ENCODE measurements at regions not wholly inside any gene's neighbourhood (a gene's known extent, or its start where the extent isn't known, plus 50 kb on each side); places are given as distances from the start of the nearest gene placed in this dataset.

DNA sequence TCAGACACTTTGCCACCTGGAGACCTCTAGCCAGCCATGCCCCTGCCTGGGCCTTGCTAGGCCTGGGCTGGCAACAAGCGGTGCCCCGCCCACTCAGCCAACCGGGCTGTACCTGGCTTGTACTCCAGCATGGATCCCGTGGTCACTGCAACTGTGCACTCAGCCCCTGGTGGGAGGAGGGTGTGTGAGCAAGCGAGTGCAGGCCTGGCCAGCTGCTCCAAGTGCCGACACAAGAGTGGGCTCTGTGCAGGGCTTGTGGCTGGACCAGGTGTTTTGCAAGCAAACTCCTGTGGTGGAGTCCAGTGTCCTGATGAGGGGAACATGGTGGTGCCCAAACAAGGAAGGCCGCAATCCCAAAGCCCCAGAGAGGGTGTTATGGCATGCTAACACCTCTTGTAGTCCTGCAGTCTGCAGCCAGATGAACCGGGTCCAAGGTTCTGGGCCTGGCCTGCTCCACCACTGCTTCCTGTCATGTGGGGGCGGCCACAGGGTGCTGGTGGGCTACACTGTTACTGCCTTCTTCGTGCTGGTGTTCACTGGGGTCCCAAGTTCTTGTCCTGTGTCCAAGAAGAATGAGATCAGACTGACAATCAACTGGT, 60.1 kb upstream of the CD28 start:
- TF ChIP-seq, protein P1, sequence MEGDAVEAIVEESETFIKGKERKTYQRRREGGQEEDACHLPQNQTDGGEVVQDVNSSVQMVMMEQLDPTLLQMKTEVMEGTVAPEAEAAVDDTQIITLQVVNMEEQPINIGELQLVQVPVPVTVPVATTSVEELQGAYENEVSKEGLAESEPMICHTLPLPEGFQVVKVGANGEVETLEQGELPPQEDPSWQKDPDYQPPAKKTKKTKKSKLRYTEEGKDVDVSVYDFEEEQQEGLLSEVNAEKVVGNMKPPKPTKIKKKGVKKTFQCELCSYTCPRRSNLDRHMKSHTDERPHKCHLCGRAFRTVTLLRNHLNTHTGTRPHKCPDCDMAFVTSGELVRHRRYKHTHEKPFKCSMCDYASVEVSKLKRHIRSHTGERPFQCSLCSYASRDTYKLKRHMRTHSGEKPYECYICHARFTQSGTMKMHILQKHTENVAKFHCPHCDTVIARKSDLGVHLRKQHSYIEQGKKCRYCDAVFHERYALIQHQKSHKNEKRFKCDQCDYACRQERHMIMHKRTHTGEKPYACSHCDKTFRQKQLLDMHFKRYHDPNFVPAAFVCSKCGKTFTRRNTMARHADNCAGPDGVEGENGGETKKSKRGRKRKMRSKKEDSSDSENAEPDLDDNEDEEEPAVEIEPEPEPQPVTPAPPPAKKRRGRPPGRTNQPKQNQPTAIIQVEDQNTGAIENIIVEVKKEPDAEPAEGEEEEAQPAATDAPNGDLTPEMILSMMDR (IDR thresholded peaks at IDR 0.05; ENCODE audit: insufficient read depth, low read length, poor library complexity, severe bottlenecking), result no peak

GRCh38 chr2:203646961-203647360, 59.5 kb upstream of the CD28 start:
- Histone ChIP-seq H3K27me3 (ENCODE audit: control insufficient read depth, insufficient read depth, low read length) (no peaks in the 10 kb centered on the region), H3K36me3 (ENCODE audit: control insufficient read depth, insufficient read depth, low read length) (no peaks in the 10 kb centered on the region), H3K4me3 (ENCODE audit: low read depth, low read length) (no peak overlapping the region)
- no peak for DNase-seq (ENCODE audit: low read depth)
- TF ChIP-seq, protein P1 (IDR thresholded peaks at IDR 0.05; ENCODE audit: insufficient read depth, low read length, poor library complexity, severe bottlenecking), result no peak

More for the DNA sequence above, 60.1 kb upstream of the CD28 start:
- Histone ChIP-seq H3K4me3 (ENCODE audit: low read depth, low read length) (no peak overlapping the region), H3K27me3 (ENCODE audit: control insufficient read depth, insufficient read depth, low read length) (no peaks in the 10 kb centered on the region), H3K36me3 (ENCODE audit: control insufficient read depth, insufficient read depth, low read length) (no peaks in the 10 kb centered on the region)
- no peak for DNase-seq (ENCODE audit: low read depth)

DNA sequence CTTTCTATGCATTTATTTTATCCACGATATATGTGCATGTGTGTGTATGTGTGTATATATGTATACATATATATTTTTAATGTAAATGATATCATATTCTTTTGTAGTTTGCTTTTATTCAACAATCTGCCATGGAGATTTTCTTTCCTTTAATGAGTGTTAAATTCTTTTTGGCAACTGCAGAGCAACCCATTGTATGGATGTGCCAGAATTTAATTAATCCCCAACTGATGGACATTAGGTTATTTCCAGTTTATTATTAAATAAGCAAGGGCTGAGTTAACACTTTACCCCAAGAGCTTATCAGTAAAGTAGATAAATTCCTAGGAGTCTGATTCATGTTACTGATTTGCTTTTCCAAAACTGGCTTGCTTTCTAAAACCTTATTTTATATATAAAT, 58.9 kb upstream of the CD28 start:
- H3K27me3 ChIP-seq (ENCODE audit: control insufficient read depth, insufficient read depth, low read length), result no peaks in the 10 kb centered on the region
- H3K36me3 ChIP-seq (ENCODE audit: control insufficient read depth, insufficient read depth, low read length), result no peaks in the 10 kb centered on the region
- H3K4me3 ChIP-seq (ENCODE audit: low read depth, low read length), result no peak overlapping the region
- no peak for DNase-seq (ENCODE audit: low read depth)
- TF ChIP-seq, protein P1 (IDR thresholded peaks at IDR 0.05; ENCODE audit: insufficient read depth, low read length, poor library complexity, severe bottlenecking), result no peak

GRCh38 chr2:203648273-203648672, 58.2 kb upstream of the CD28 start:
- Histone ChIP-seq H3K4me3 (ENCODE audit: low read depth, low read length) (no peak overlapping the region), H3K27me3 (ENCODE audit: control insufficient read depth, insufficient read depth, low read length) (no peaks in the 10 kb centered on the region), H3K36me3 (ENCODE audit: control insufficient read depth, insufficient read depth, low read length) (no peaks in the 10 kb centered on the region)
- DNase-seq (ENCODE audit: low read depth), result no peak
- TF ChIP-seq, protein P1 (IDR thresholded peaks at IDR 0.05; ENCODE audit: insufficient read depth, low read length, poor library complexity, severe bottlenecking), result no peak

GRCh38 chr2:203649176-203649814, 57.1 kb upstream of the CD28 start:
- Histone ChIP-seq H3K27me3 (ENCODE audit: control insufficient read depth, insufficient read depth, low read length) (no peaks in the 10 kb centered on the region), H3K4me3 (ENCODE audit: low read depth, low read length) (no peak overlapping the region), H3K36me3 (ENCODE audit: control insufficient read depth, insufficient read depth, low read length) (no peaks in the 10 kb centered on the region)
- TF ChIP-seq, protein P1 (IDR thresholded peaks at IDR 0.05; ENCODE audit: insufficient read depth, low read length, poor library complexity, severe bottlenecking), result no peak
- no peak for DNase-seq (ENCODE audit: low read depth)

All from kidney epithelial cell (primary cell).